GM21367 (cell line): ENCODE measurements at regions not wholly inside any gene's neighbourhood (a gene's known extent, or its start where the extent isn't known, plus 50 kb on each side); places are given as distances from the start of the nearest gene placed in this dataset.
"Not testable (repeated sequence)": the region's sequence is repeated elsewhere in the genome, so short reads cannot be mapped to it uniquely, and the experiment has no call there.

Experiments
- ATAC-seq: cut with Tn5 transposase; IDR thresholded peaks from one replicate; pipeline ENCODE4 v1.9.1; 2021; ENCODE audit not compliant: unreplicated experiment

GRCh38 chr6:8821981-8822381 lies 386.6 kb upstream of the SLC35B3 start:
- ATAC-seq, result no peak

- ATAC-seq, result no peak
Measured at GRCh38 chr6:8820313-8820712, 385.0 kb upstream of the SLC35B3 start.

GRCh38 chr6:8819446-8819845 lies 384.1 kb upstream of the SLC35B3 start:
- ATAC-seq, result no peak

GRCh38 chr6:8814440-8815000 lies 379.2 kb upstream of the SLC35B3 start:
- no peak for ATAC-seq

GRCh38 chr6:8810325-8810724 lies 375.0 kb upstream of the SLC35B3 start:
- ATAC-seq, result no peak

- no peak for ATAC-seq
Measured at GRCh38 chr6:8809662-8810061, 374.3 kb upstream of the SLC35B3 start.

- no peak for ATAC-seq
Measured at GRCh38 chr6:8803181-8803760, 367.9 kb upstream of the SLC35B3 start.

GRCh38 chr6:8802397-8802796 lies 367.1 kb upstream of the SLC35B3 start:
- not testable (repeated sequence) for ATAC-seq

- no peak for ATAC-seq
Measured at GRCh38 chr6:8794420-8794819, 359.1 kb upstream of the SLC35B3 start.

- ATAC-seq, result no peak
Measured at GRCh38 chr6:8789878-8790277, 354.5 kb upstream of the SLC35B3 start.

- no peak for ATAC-seq
Measured at GRCh38 chr6:8785223-8785622, 349.9 kb upstream of the SLC35B3 start.

- ATAC-seq, result no peak
Measured at GRCh38 chr6:8783191-8783590, 347.8 kb upstream of the SLC35B3 start.

GRCh38 chr6:8780653-8781052 lies 345.3 kb upstream of the SLC35B3 start:
- no peak for ATAC-seq

GRCh38 chr6:8764733-8765132 lies 329.4 kb upstream of the SLC35B3 start:
- ATAC-seq, result no peak

GRCh38 chr6:8760951-8761350 lies 325.6 kb upstream of the SLC35B3 start:
- ATAC-seq, result no peak

GRCh38 chr6:8758412-8758811 lies 323.1 kb upstream of the SLC35B3 start:
- no peak for ATAC-seq

- no peak for ATAC-seq
Measured at GRCh38 chr6:8750627-8751026, 315.3 kb upstream of the SLC35B3 start.

GRCh38 chr6:8749465-8749864 lies 314.1 kb upstream of the SLC35B3 start:
- ATAC-seq, result no peak

- ATAC-seq, result peak; percentile 63
Measured at GRCh38 chr6:8743170-8743745, 307.9 kb upstream of the SLC35B3 start.

- no peak for ATAC-seq
Measured at GRCh38 chr6:8739454-8739853, 304.1 kb upstream of the SLC35B3 start.

GRCh38 chr6:8738951-8739350 lies 303.6 kb upstream of the SLC35B3 start:
- ATAC-seq, result no peak

GRCh38 chr6:8736156-8736895 lies 301.0 kb upstream of the SLC35B3 start:
- ATAC-seq, result no peak
